DMS 273 (cell line): ENCODE measurements at regions not wholly inside any gene's neighbourhood (a gene's known extent, or its start where the extent isn't known, plus 50 kb on each side); places are given as distances from the start of the nearest gene placed in this dataset.

Experiments
- DNase-seq: peaks from one replicate; lab custom pipeline; 2025; ENCODE audit not compliant: unreplicated experiment; lab: John Stamatoyannopoulos, UW

DNA sequence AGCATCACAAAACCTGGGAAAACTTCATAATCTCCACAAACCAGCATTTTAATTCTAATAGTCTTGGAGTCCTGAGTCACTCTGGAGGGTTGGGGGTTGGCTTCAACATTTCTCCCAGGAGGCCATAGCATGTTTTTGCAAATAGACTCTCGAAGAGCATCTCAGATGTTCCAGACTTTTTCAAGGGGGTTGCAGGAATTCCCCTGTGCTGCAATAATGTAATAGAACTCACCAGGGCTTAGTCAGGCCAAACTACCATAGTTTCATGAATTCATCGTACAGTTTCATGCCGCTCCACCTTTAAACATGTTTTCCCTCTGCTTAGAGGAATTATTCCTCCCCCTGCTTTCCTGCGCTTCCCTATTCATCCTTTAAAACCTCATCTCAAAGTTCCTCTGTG is 499.5 kb upstream of the KLF4 start:
- no peak for DNase-seq

- DNase-seq, result no peak
Measured at GRCh38 chr9:107984956-107985355, 495.4 kb upstream of the KLF4 start.

- DNase-seq, result no peak
Measured at GRCh38 chr9:107983762-107984161, 494.2 kb upstream of the KLF4 start.

DNA sequence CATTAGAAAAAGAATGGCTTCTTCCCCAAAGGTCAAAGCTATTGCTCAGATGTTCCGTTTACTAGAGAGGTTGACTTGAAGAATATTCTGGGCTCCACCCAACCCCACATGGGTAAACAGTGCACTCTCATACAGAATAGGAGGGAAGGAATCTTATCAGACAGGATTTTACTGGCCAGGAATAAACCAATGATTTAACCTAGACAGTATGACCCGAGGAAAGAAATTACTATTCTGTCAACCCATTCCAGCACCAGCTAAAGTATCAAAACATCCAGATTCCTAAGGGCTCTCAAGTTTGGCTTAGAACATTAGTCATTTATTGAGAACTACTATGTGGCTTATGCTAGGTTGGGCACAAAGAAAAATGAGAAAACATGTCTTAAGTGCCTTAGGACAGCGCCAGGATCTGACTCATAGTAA is 493.6 kb upstream of the KLF4 start:
- DNase-seq, result no peak

DNA sequence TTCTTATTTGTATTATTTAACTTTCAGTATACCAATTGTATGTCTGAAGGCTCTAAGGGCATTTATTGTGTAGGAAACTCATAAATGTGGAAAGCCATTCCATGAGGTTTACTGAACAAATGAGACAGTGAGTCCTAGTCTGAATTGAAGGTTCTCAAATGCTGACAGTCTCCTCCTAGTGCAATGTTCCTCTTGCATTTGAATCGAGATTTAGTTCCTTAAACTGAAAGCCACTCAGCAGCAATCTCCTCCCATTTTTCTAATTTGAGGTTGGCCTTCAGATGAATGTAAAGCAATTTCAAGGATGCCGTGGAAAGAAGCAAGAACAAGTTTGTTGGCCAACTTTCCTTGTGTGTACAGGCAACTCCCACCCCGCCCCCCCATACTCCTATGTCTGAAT is 493.2 kb upstream of the KLF4 start:
- DNase-seq, result no peak

GRCh38 chr9:107982001-107982400 is 492.4 kb upstream of the KLF4 start:
- no peak for DNase-seq

DNA sequence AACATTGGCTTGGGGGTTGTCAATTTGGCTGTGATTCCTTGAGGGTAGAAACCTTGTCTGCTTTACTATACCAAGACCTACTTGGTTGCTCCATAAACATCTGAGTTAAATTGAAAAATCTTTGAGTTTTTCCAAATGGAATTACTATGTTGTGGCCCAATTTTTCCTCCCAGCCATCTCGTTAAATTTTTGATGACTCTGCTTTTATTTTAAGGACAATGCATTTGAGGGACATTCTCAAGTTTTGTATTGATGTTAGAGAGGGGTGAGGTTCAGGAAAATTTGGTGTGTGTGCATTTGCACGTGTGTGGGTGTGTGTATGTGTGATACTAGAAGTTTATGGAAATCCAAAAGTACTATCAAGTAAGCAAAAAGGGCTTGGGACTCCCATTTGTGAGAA is 491.4 kb upstream of the KLF4 start:
- no peak for DNase-seq

DNA sequence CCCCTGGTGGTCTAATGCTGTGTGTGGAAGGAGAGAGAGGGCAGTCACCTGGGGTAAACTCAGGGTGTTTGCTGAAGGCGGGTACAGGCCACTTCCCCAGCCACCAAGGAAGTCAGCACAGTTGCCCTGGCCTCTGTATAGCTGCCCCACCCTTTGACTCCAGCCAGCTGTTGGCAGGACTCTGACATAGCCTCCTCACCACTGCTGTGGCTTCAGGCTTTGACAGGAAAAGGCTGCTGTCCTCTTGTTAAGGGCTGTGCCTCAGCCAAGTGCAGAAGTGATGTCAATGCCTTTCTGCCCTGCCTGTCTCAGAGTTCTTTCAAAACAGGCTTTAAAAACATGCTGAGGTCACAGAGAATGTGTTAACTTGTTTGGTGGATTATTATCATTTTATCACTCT is 487.2 kb upstream of the KLF4 start:
- DNase-seq, result no peak

- DNase-seq, result no peak
Measured at GRCh38 chr9:107975426-107976010, 485.9 kb upstream of the KLF4 start.

DNA sequence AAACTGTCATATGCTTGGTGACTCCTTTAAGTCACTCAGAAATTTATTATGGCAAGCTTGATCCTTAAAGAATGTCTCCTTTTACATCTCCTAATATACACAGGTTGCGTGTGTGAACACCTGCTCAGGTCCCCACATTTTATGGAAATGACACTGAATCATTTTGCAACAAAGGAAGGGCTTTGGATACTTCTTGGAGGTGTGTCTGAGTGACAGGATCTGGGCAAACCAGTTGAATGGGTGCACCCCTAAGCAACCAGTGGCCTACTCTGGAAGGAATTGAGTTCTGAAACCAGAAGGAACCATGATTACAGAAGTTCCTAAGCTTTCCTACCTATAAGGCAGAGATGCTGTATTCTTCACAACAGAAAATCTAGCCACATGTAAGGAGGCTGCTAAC is 483.9 kb upstream of the KLF4 start:
- DNase-seq, result no peak

DNA sequence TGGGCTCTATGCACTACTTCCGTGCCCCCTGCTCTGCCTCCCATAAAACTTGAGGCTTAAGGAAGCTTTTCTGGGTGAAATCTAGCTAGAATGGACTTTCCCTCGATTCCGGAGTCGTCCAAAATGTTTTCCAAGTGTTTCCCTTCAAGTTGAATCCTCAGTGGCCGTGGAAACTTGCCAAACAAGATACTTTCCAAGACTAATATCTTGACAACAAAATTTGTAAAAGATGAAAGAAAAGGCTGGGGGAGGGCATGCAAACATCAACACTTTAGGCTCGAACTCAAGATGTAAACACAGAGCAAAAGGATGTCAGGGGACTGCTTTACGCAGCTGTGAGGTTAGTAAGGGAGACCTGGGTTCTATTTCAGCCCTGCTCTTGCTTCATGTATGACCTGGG is 482.8 kb upstream of the KLF4 start:
- DNase-seq, result no peak

DNA sequence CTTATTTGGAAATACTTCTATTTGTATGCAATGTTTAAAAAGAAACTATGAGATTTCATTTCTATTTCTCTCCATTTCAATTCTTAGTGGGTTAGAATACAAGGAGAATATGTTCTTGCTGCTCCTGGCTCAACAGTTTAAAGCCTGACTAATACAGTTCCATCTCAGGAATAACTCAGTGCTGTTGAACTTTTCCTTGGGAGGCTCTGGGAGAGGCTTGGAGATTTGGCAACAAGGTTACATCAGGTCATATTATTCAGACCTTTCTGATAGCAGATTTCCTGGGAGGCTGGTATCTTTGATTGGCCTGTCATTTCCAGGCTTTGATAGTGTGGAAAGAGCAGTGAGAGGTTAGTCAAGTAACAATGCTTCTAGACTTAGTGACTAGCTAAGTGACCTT is 481.7 kb upstream of the KLF4 start:
- no peak for DNase-seq

GRCh38 chr9:107970726-107971125 is 481.2 kb upstream of the KLF4 start:
- no peak for DNase-seq

- no peak for DNase-seq
Measured at GRCh38 chr9:107969727-107970126, 480.2 kb upstream of the KLF4 start.

DNA sequence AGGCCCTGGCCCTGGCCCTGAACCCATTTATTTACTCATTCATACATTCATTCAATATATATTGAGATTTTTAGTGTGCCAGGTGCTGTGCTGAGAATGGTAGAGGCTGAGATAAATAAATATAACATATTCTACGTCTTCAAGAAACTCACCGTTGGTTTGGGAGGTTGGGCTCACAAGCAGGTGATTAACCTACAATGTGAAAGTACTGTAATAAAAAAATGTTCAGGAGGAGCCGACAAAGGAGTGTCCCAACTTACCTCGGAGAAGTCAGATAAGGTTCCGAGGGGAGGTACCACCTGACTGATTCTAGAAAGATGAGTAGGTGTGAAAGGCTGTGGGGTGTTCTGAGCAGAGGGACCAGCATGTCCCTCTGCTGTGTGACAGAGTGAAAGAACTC is 479.6 kb upstream of the KLF4 start:
- no peak for DNase-seq

GRCh38 chr9:107963246-107963645 is 473.7 kb upstream of the KLF4 start:
- DNase-seq, result no peak

- DNase-seq, result no peak
Measured at GRCh38 chr9:107960916-107961315, 471.3 kb upstream of the KLF4 start.

GRCh38 chr9:107954312-107954711 is 464.7 kb upstream of the KLF4 start:
- DNase-seq, result no peak

DNA sequence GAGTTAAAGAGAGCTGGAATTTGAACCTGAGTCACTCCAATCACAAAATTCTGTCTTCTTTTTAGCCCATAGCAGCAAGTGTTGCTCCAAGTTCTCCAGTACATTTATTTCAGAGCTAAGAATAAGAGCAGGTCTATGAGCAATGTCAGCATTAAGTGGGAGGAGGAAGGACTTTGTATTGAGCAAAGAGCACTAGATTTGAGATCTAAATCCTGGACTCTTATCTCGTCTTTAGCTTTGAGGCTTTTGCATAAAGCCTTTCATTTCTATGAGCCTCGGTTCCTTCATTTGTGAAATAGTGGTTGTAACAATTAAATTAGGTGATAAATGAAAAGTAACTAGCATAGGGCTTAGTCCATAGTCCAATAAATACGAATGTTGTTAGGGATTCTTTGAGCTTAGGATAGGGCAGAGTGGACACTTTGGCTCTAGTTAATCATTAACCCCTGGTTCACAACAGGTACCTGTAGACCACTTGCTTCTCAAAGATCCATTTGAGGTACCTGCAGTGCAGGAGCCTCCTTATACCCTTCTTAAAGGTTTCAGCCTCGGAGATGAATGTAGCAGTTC is 464.1 kb upstream of the KLF4 start:
- no peak for DNase-seq

DNA sequence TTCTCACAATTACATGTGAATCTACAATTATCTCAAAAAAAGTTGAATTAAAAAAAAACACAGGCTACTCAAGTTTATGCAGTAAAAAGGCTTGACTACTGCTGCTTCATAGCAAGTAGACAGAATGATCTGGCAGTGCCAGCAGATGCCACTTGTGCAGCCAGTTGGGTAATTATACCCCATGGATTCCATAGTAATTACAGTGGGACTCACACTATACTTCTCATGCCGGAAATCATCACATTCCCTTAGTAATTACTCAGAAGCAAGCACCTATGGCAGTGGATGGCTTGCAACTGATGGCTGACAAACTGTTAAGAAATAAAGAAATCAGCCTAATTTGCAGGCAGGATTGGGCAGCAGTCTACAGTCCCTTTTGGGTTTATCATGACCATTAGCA is 463.2 kb upstream of the KLF4 start:
- DNase-seq, result peak; percentile 17

DNA sequence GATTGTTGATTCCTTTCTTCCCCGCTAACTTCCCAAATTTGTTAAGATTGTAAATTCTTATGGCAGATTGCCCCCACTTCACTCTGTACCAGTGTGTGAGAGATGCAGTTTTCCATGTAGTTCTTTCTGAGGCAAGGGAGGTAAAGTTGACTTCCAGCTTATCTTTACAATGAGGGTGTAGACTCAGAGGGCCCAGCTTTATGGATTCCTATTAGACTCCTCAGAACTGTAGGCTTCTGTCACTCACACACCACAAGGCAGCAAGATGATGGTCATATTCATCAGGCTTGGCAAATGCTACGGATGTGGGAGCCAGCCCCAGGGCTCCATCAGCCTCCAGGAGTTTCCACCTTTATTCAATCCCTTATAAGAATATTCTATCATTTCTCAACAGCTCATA is 461.9 kb upstream of the KLF4 start:
- DNase-seq, result no peak

DNA sequence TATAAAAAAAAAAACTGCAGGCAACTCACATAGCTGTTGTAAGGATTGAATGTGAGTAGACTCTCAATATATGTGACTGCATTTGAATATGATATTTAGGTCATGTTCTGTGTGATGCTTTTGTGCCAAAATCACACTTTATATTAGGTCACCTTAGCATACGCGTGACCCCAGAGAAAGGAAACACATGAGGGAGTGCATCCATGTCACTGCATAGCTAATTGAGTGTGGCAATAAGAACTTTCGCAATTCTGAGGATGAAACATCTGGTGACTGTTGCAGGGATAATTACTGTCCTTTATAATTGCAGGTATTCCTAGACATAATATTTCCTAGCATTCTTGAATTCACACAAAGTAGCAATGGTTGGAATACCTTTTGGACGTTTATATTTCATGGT is 459.5 kb upstream of the KLF4 start:
- DNase-seq, result no peak

GRCh38 chr9:107948601-107949000 is 459.0 kb upstream of the KLF4 start:
- DNase-seq, result no peak
